ENCODE measurements at regions not wholly inside any gene's neighbourhood (a gene's known extent, or its start where the extent isn't known, plus 50 kb on each side); places are given as distances from the start of the nearest gene placed in this dataset.
"Not testable (repeated sequence)": the region's sequence is repeated elsewhere in the genome, so short reads cannot be mapped to it uniquely, and the experiment has no call there.

DNA sequence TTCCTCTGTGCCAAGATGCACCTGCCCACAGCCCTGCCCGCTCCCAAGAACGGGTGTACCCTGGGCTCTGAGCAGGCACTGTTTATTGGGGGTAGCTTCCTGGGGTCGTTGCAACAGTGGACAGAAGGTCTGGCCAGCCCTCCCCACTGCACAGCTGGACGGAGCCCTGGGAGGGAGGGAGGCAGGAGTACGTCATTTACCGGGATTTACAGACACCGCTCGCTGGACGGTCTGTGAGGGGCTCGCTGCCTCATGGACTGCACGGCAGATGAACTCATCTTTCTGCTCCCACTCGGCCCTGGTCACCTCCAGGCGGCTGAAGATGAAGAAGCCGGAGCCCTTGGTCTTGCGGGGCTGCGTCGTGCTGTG lies 195.2 kb downstream of the TMEM121 start:
- H4K20me1 ChIP-seq (ENCODE audit: control insufficient read depth, insufficient read depth, low read depth, low read length); H3K36me3 ChIP-seq (ENCODE audit: control insufficient read depth, low read length); H3F3A ChIP-seq (ENCODE audit: control insufficient read depth, insufficient read depth); H3K27ac ChIP-seq (ENCODE audit: low read depth, low read length); H3K4me3 ChIP-seq (ENCODE audit: low read length); H3K4me1 ChIP-seq (ENCODE audit: control insufficient read depth, low read length); H3K4me2 ChIP-seq (ENCODE audit: low read length); H3K27me3 ChIP-seq (ENCODE audit: control insufficient read depth, low read length); H3K9me2 ChIP-seq (replicated peaks; ENCODE audit: control insufficient read depth, low read length); H3K9me3 ChIP-seq (ENCODE audit: control insufficient read depth, insufficient read depth, low read length); H3K79me2 ChIP-seq (ENCODE audit: control insufficient read depth, low read length): not testable (repeated sequence)

GRCh38 chr14:105721996-105722709 lies 195.8 kb downstream of the TMEM121 start:
- not testable (repeated sequence) for H3K27ac ChIP-seq (ENCODE audit: low read depth, low read length); H3K9me3 ChIP-seq (ENCODE audit: control insufficient read depth, insufficient read depth, low read length); H3K36me3 ChIP-seq (ENCODE audit: control insufficient read depth, low read length); H3F3A ChIP-seq (ENCODE audit: control insufficient read depth, insufficient read depth); H3K4me2 ChIP-seq (ENCODE audit: low read length); H3K4me1 ChIP-seq (ENCODE audit: control insufficient read depth, low read length); H3K9me2 ChIP-seq (replicated peaks; ENCODE audit: control insufficient read depth, low read length); H3K79me2 ChIP-seq (ENCODE audit: control insufficient read depth, low read length); H3K27me3 ChIP-seq (ENCODE audit: control insufficient read depth, low read length); H3K4me3 ChIP-seq (ENCODE audit: low read length); H4K20me1 ChIP-seq (ENCODE audit: control insufficient read depth, insufficient read depth, low read depth, low read length)

- not testable (repeated sequence) for H4K20me1 ChIP-seq (ENCODE audit: control insufficient read depth, insufficient read depth, low read depth, low read length); H3K4me3 ChIP-seq (ENCODE audit: low read length); H3K27me3 ChIP-seq (ENCODE audit: control insufficient read depth, low read length); H3K27ac ChIP-seq (ENCODE audit: low read depth, low read length); H3K79me2 ChIP-seq (ENCODE audit: control insufficient read depth, low read length); H3K9me3 ChIP-seq (ENCODE audit: control insufficient read depth, insufficient read depth, low read length); H3K9me2 ChIP-seq (replicated peaks; ENCODE audit: control insufficient read depth, low read length); H3K36me3 ChIP-seq (ENCODE audit: control insufficient read depth, low read length); H3K4me2 ChIP-seq (ENCODE audit: low read length); H3K4me1 ChIP-seq (ENCODE audit: control insufficient read depth, low read length); H3F3A ChIP-seq (ENCODE audit: control insufficient read depth, insufficient read depth)
Measured at GRCh38 chr14:105723271-105723670, 196.9 kb downstream of the TMEM121 start.

- H3K79me2 ChIP-seq (ENCODE audit: control insufficient read depth, low read length); H3K36me3 ChIP-seq (ENCODE audit: control insufficient read depth, low read length); H3K4me1 ChIP-seq (ENCODE audit: control insufficient read depth, low read length); H3K9me3 ChIP-seq (ENCODE audit: control insufficient read depth, insufficient read depth, low read length); H3K4me3 ChIP-seq (ENCODE audit: low read length); H3K9me2 ChIP-seq (replicated peaks; ENCODE audit: control insufficient read depth, low read length); H4K20me1 ChIP-seq (ENCODE audit: control insufficient read depth, insufficient read depth, low read depth, low read length); H3K27ac ChIP-seq (ENCODE audit: low read depth, low read length); H3K4me2 ChIP-seq (ENCODE audit: low read length); H3K27me3 ChIP-seq (ENCODE audit: control insufficient read depth, low read length); H3F3A ChIP-seq (ENCODE audit: control insufficient read depth, insufficient read depth): not testable (repeated sequence)
Measured at GRCh38 chr14:105723776-105724175, 197.4 kb downstream of the TMEM121 start.

- H3K9me3 ChIP-seq (ENCODE audit: control insufficient read depth, insufficient read depth, low read length); H4K20me1 ChIP-seq (ENCODE audit: control insufficient read depth, insufficient read depth, low read depth, low read length); H3K36me3 ChIP-seq (ENCODE audit: control insufficient read depth, low read length); H3F3A ChIP-seq (ENCODE audit: control insufficient read depth, insufficient read depth); H3K4me2 ChIP-seq (ENCODE audit: low read length); H3K4me3 ChIP-seq (ENCODE audit: low read length); H3K9me2 ChIP-seq (replicated peaks; ENCODE audit: control insufficient read depth, low read length); H3K79me2 ChIP-seq (ENCODE audit: control insufficient read depth, low read length); H3K27ac ChIP-seq (ENCODE audit: low read depth, low read length); H3K27me3 ChIP-seq (ENCODE audit: control insufficient read depth, low read length); H3K4me1 ChIP-seq (ENCODE audit: control insufficient read depth, low read length): not testable (repeated sequence)
Measured at GRCh38 chr14:105729825-105730368, 203.5 kb downstream of the TMEM121 start.

DNA sequence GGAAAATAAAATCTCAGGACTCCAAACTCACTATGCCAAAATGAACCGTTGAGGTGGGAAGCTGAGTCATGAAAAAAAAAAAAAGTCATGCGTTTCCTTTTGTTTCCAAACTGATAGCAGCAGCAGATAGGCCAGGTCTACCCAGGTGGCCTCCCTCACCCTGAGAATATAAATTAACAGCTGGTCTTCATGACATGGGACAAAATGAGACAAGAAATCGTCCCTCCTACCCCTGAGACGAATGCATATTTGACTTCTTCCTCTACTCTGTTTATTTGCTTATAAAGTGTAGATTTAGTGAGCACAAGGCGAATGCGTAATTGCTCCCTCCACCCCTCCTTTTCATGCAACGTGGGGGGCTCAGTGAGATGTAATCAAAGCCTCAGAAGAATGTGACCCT lies 204.3 kb downstream of the TMEM121 start:
- H3K4me2 ChIP-seq (ENCODE audit: low read length); H3F3A ChIP-seq (ENCODE audit: control insufficient read depth, insufficient read depth); H4K20me1 ChIP-seq (ENCODE audit: control insufficient read depth, insufficient read depth, low read depth, low read length); H3K36me3 ChIP-seq (ENCODE audit: control insufficient read depth, low read length); H3K9me3 ChIP-seq (ENCODE audit: control insufficient read depth, insufficient read depth, low read length); H3K27me3 ChIP-seq (ENCODE audit: control insufficient read depth, low read length); H3K4me3 ChIP-seq (ENCODE audit: low read length); H3K9me2 ChIP-seq (replicated peaks; ENCODE audit: control insufficient read depth, low read length); H3K79me2 ChIP-seq (ENCODE audit: control insufficient read depth, low read length); H3K4me1 ChIP-seq (ENCODE audit: control insufficient read depth, low read length); H3K27ac ChIP-seq (ENCODE audit: low read depth, low read length): not testable (repeated sequence)

GRCh38 chr14:105731221-105731985 lies 205.0 kb downstream of the TMEM121 start:
- H3F3A ChIP-seq (ENCODE audit: control insufficient read depth, insufficient read depth); H3K27ac ChIP-seq (ENCODE audit: low read depth, low read length); H3K27me3 ChIP-seq (ENCODE audit: control insufficient read depth, low read length); H4K20me1 ChIP-seq (ENCODE audit: control insufficient read depth, insufficient read depth, low read depth, low read length); H3K9me3 ChIP-seq (ENCODE audit: control insufficient read depth, insufficient read depth, low read length); H3K36me3 ChIP-seq (ENCODE audit: control insufficient read depth, low read length); H3K9me2 ChIP-seq (replicated peaks; ENCODE audit: control insufficient read depth, low read length); H3K4me1 ChIP-seq (ENCODE audit: control insufficient read depth, low read length); H3K79me2 ChIP-seq (ENCODE audit: control insufficient read depth, low read length); H3K4me2 ChIP-seq (ENCODE audit: low read length); H3K4me3 ChIP-seq (ENCODE audit: low read length): not testable (repeated sequence)

All from DOHH2 (cell line).